OCI-LY7 (cell line): ENCODE measurements at regions not wholly inside any gene's neighbourhood (a gene's known extent, or its start where the extent isn't known, plus 50 kb on each side); places are given as distances from the start of the nearest gene placed in this dataset.

Source experiments
- BruUV-seq: library from RNA; stranded (reverse); fragments of 400-500 nt; replicated peaks from 2 replicates; lab custom pipeline; 2021; lab: Mats Ljungman, UMichigan
- CTCF ChIA-PET: fragments of 300-600 bp; sonication (Branson Sonifier 250); formaldehyde crosslinking; loops from one replicate; lab custom pipeline; 2022; ENCODE audit warnings: antibody characterized with exemption; ENCODE audit not compliant: unreplicated experiment; lab: Charles Lee
- POLR2A ChIA-PET: fragments of 300-600 bp; sonication (Branson Sonifier 250); formaldehyde crosslinking; loops from one replicate; lab custom pipeline; 2022; ENCODE audit warnings: antibody characterized with exemption; lab: Charles Lee
- DNase-seq: peaks from one replicate; pipeline ENCODE4 v3.0.0-alpha.2; 2015; ENCODE audit warnings: low spot score
- H2AFZ ChIP-seq: fragments of 200-600 bp; sonication (generic), shearing (Covaris generic); 2 replicates; pipeline ENCODE4 v1.6.1; 2014; ENCODE audit warnings: mild to moderate bottlenecking, antibody characterized with exemption, low read length, moderate library complexity
- H3K27ac ChIP-seq: fragments of 200-600 bp; sonication (generic); 2 replicates; pipeline ENCODE4 v1.5.1; 2014; ENCODE audit warnings: mixed run types, low read depth, mild to moderate bottlenecking, moderate library complexity, low read length, inconsistent platforms; ENCODE audit not compliant: poor library complexity, severe bottlenecking
- H3K36me3 ChIP-seq: fragments of 200-600 bp; sonication (generic); 2 replicates; pipeline ENCODE4 v1.6.1; 2014; ENCODE audit warnings: mild to moderate bottlenecking, antibody characterized with exemption, low read length, moderate library complexity, mixed read lengths; ENCODE audit not compliant: insufficient read depth
- H3K4me1 ChIP-seq: fragments of 200-600 bp; sonication (generic); 2 replicates; pipeline ENCODE4 v1.5.1; 2014; ENCODE audit warnings: mild to moderate bottlenecking, low read length; ENCODE audit not compliant: insufficient read depth, poor library complexity, severe bottlenecking
- H3K4me2 ChIP-seq: fragments of 200-600 bp; sonication (generic); 2 replicates; pipeline ENCODE4 v1.6.1; 2014; ENCODE audit warnings: mild to moderate bottlenecking, low read length
- H3K4me3 ChIP-seq: fragments of 200-600 bp; sonication (generic); 2 replicates; pipeline ENCODE4 v1.5.1; 2014; ENCODE audit warnings: mild to moderate bottlenecking, low read depth, low read length; ENCODE audit not compliant: poor library complexity, severe bottlenecking
- H3K79me2 ChIP-seq: fragments of 200-600 bp; sonication (generic); 2 replicates; pipeline ENCODE4 v1.6.1; 2016; ENCODE audit warnings: low read depth, mild to moderate bottlenecking, low read length, moderate library complexity, mixed read lengths; ENCODE audit not compliant: insufficient read depth
- H3K9me2 ChIP-seq: fragments of 200-600 bp; sonication (generic); 2 replicates; pipeline ENCODE4 v1.6.1; 2016; ENCODE audit warnings: mild to moderate bottlenecking, low read length, mixed read lengths; ENCODE audit not compliant: insufficient read depth
- H3K9me3 ChIP-seq: fragments of 200-600 bp; sonication (generic); 2 replicates; pipeline ENCODE4 v1.6.1; 2014; ENCODE audit warnings: mild to moderate bottlenecking, mixed run types, low read length, mixed read lengths
- H4K20me1 ChIP-seq: fragments of 200-600 bp; sonication (generic); 2 replicates; pipeline ENCODE4 v1.6.1; 2014; ENCODE audit warnings: mild to moderate bottlenecking, antibody characterized with exemption, low read length, moderate library complexity, mixed read lengths; ENCODE audit not compliant: insufficient read depth
- EZH2phosphoT487 ChIP-seq: fragments of 200-600 bp; sonication (generic); IDR thresholded peaks from 2 replicates; pipeline ENCODE4 v1.6.1; 2018; ENCODE audit warnings: low read depth, borderline replicate concordance, mild to moderate bottlenecking, mixed run types, antibody characterized with exemption, low read length, moderate library complexity, mixed read lengths
- intact Hi-C: fragments of 100-400 bp; cut with micrococcal nuclease; formaldehyde crosslinking; loops from one replicate; pipeline ENCODE4 v1.10.0; 2022; ENCODE audit not compliant: unreplicated experiment
- TF ChIP-seq, protein P1 (sequence below): fragments of 200-600 bp; sonication (generic); conservative IDR thresholded peaks from 2 replicates; pipeline ENCODE4 v1.5.1; 2014; ENCODE audit warnings: mild to moderate bottlenecking, antibody characterized with exemption, low read length, moderate library complexity, mixed read lengths

DNA sequence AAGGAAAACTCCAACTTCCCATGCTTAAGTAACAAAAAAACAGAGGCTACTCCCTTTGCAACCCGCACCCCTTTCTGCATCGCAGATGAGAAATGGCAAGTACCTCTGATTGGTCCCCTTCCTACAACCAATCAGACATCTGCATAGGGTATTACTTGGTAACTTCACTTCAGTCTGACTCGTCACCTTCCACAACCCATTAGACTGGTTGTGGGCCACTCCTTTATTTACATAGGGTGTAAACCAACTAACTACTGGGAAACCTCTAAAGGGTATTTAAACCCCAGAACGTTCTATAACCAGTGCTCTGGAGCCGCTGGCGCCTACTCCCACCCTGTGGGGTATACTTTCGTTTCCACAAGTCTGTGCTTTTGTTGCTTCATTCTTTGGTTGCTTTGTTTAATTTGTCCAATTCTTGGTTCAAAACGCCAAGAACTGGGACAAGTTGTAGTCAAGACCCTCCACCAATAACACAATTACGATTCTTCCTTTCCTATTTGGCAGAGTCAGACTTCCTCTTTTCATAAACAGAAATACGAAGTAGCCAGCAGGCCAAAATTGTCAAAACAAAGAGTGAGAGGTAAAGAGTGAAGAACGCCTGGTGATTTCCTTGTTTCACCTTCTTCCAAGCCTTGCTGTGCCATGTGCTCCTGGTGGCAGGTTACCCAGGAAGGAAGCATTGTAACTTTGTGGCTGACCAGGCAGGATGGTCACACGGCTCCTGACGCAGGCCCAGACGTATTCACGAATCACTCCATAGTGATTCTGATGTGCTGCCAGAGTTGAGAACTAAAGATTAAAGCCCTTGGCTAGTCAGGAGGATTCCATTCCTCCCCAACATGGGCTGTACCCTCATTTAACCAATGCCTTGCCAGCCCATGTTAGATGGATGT, 477.4 kb downstream of the ARHGEF28 start:
- CTCF ChIA-PET, result interaction anchor here (0.6 kb wide), 1 partner anchor 33 kb away, joined by 7 read pairs; no protein-coding TSS in a partner anchor

DNA sequence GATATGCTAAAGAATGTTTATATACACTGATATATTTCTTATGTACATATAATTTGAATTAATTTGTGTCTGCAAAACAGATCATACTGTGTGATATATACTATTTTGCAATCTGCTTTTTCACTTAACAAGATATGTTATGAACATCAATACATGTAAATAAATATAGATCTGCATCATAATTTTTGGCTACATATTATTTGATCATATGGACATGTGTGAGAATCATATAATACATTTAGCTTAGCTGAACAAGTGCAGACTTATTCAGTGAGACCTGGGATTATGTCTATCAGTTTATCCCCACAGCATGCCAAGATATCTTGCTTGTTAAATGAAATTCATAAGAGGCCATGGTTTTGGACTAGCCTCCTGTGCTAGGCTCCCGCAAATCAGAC, 474.3 kb downstream of the ARHGEF28 start:
- Histone ChIP-seq H3K9me3 (no peaks in the 10 kb centered on the region), H3K4me1 (no peaks in the 10 kb centered on the region), H4K20me1 (no peaks in the 10 kb centered on the region), H3K36me3 (no peaks in the 10 kb centered on the region), H3K4me2 (no peak overlapping the region), H2AFZ (no peak overlapping the region), H3K4me3 (no peak overlapping the region), H3K9me2 (no peaks in the 10 kb centered on the region), H3K79me2 (no peaks in the 10 kb centered on the region), H3K27ac (no peak overlapping the region)
- no TSS peak for BruUV-seq
- intact Hi-C loops, result no loop called here
- ChIA-PET CTCF (no interaction called here), POLR2A (no interaction called here)
- no peak for DNase-seq
- TF ChIP-seq, protein P1, sequence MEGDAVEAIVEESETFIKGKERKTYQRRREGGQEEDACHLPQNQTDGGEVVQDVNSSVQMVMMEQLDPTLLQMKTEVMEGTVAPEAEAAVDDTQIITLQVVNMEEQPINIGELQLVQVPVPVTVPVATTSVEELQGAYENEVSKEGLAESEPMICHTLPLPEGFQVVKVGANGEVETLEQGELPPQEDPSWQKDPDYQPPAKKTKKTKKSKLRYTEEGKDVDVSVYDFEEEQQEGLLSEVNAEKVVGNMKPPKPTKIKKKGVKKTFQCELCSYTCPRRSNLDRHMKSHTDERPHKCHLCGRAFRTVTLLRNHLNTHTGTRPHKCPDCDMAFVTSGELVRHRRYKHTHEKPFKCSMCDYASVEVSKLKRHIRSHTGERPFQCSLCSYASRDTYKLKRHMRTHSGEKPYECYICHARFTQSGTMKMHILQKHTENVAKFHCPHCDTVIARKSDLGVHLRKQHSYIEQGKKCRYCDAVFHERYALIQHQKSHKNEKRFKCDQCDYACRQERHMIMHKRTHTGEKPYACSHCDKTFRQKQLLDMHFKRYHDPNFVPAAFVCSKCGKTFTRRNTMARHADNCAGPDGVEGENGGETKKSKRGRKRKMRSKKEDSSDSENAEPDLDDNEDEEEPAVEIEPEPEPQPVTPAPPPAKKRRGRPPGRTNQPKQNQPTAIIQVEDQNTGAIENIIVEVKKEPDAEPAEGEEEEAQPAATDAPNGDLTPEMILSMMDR, result no peak
- no peak for TF ChIP-seq EZH2phosphoT487

More for the DNA sequence above, 477.4 kb downstream of the ARHGEF28 start:
- POLR2A ChIA-PET, result no interaction called here
- H3K79me2 ChIP-seq, result no peaks in the 10 kb centered on the region
- TF ChIP-seq, protein P1, result no peak
- no peak for TF ChIP-seq EZH2phosphoT487
- DNase-seq, result no peak
- no peaks in the 10 kb centered on the region for H4K20me1 ChIP-seq
- H3K4me2 ChIP-seq, result no peak overlapping the region
- intact Hi-C loops, result no loop called here
- H3K9me3 ChIP-seq, result no peaks in the 10 kb centered on the region
- H2AFZ ChIP-seq, result no peak overlapping the region
- BruUV-seq, result no TSS peak
- H3K4me3 ChIP-seq, result no peak overlapping the region
- H3K27ac ChIP-seq, result no peak overlapping the region
- no peaks in the 10 kb centered on the region for H3K4me1 ChIP-seq
- H3K36me3 ChIP-seq, result no peaks in the 10 kb centered on the region
- no peaks in the 10 kb centered on the region for H3K9me2 ChIP-seq
